Upper lobe of right lung (tissue), 1 donor: ENCODE measurements at regions not wholly inside any gene's neighbourhood (a gene's known extent, or its start where the extent isn't known, plus 50 kb on each side); places are given as distances from the start of the nearest gene placed in this dataset.
A peak's percentile ranks its signal among the peaks of the same experiment; 100 is the strongest.
"Not testable (repeated sequence)": the region's sequence is repeated elsewhere in the genome, so short reads cannot be mapped to it uniquely, and the experiment has no call there.

Source experiments
- ATAC-seq: fragments of 200-7000 bp; cut with Tn5 transposase; one replicate; pipeline ENCODE4 v1.9.1; 2020; ENCODE audit warnings: mild to moderate bottlenecking, moderate library complexity
- DNase-seq: peaks from one replicate; pipeline ENCODE4 v3.0.0-alpha.2; 2020
- H3K27ac ChIP-seq: fragments of 200-600 bp; one replicate; pipeline ENCODE4 v1.8.0; 2022
- H3K27me3 ChIP-seq: fragments of 200-600 bp; one replicate; pipeline ENCODE4 v1.8.0; 2022; ENCODE audit warnings: mild to moderate bottlenecking
- H3K36me3 ChIP-seq: fragments of 200-600 bp; one replicate; pipeline ENCODE4 v1.8.0; 2022
- H3K4me1 ChIP-seq: fragments of 200-600 bp; one replicate; pipeline ENCODE4 v1.8.0; 2022
- H3K4me3 ChIP-seq: fragments of 200-600 bp; one replicate; pipeline ENCODE4 v1.8.0; 2022; ENCODE audit warnings: mild to moderate bottlenecking
- H3K9me3 ChIP-seq: fragments of 200-600 bp; one replicate; pipeline ENCODE4 v1.8.0; 2022
- CTCF ChIP-seq: fragments of 200-600 bp; IDR thresholded peaks from one replicate; pipeline ENCODE4 v1.8.0; 2022; ENCODE audit warnings: antibody characterized with exemption
- intact Hi-C: fragments of 100-400 bp; cut with DNase I; formaldehyde crosslinking; loops from one replicate; pipeline ENCODE4 v1.11.0; 2022
- donor health status: DM: no; HTN: yes; CAD: no; lungs with severe emphysema.

- no peak for ATAC-seq
- Histone ChIP-seq H3K4me3 (no peak overlapping the region), H3K9me3 (no peaks in the 10 kb centered on the region), H3K4me1 (peaks cover 16% of the 10 kb centered on the region), H3K27me3 (peaks cover 15% of the 10 kb centered on the region), H3K27ac (no peak overlapping the region), H3K36me3 (no peaks in the 10 kb centered on the region)
- intact Hi-C loops, result no loop called here
- no peak for TF ChIP-seq CTCF
- DNase-seq, result no peak
These were observed 142.8 kb downstream of the NECTIN1 start for GRCh38 chr11:119586181-119586580.

- Histone ChIP-seq H3K27me3 (peaks cover 15% of the 10 kb centered on the region), H3K4me3 (peak overlapping the region; percentile 47), H3K4me1 (peaks cover 16% of the 10 kb centered on the region), H3K36me3 (no peaks in the 10 kb centered on the region), H3K27ac (no peak overlapping the region), H3K9me3 (no peaks in the 10 kb centered on the region)
- DNase-seq, result no peak
- intact Hi-C loops, result no loop called here
- no peak for TF ChIP-seq CTCF
- ATAC-seq, result peak; percentile 15
These were observed 143.8 kb downstream of the NECTIN1 start for GRCh38 chr11:119585043-119585781.

GRCh38 chr11:119584193-119585042 is 144.6 kb downstream of the NECTIN1 start:
- TF ChIP-seq CTCF, result no peak
- ATAC-seq (peak; percentile 67), DNase-seq (peak; percentile 71)
- Histone ChIP-seq H3K27me3 (peaks cover 15% of the 10 kb centered on the region), H3K4me1 (peaks cover 16% of the 10 kb centered on the region), H3K9me3 (no peaks in the 10 kb centered on the region), H3K4me3 (peak overlapping the region; percentile 47), H3K36me3 (no peaks in the 10 kb centered on the region), H3K27ac (no peak overlapping the region)
- intact Hi-C loops, result no loop called here

GRCh38 chr11:119583585-119583984 is 145.4 kb downstream of the NECTIN1 start:
- DNase-seq, result no peak
- no peak for TF ChIP-seq CTCF
- H3K27me3 ChIP-seq, result peaks cover 15% of the 10 kb centered on the region
- H3K9me3 ChIP-seq, result no peaks in the 10 kb centered on the region
- H3K27ac ChIP-seq, result no peak overlapping the region
- no peak for ATAC-seq
- no peaks in the 10 kb centered on the region for H3K36me3 ChIP-seq
- H3K4me3 ChIP-seq, result no peak overlapping the region
- H3K4me1 ChIP-seq, result peaks cover 16% of the 10 kb centered on the region
- intact Hi-C loops, result no loop called here

GRCh38 chr11:119581396-119581795 is 147.6 kb downstream of the NECTIN1 start:
- peaks cover 16% of the 10 kb centered on the region for H3K4me1 ChIP-seq
- H3K9me3 ChIP-seq, DNase-seq, ATAC-seq, H3K4me3 ChIP-seq, intact Hi-C loops, H3K27ac ChIP-seq, H3K36me3 ChIP-seq: not testable (repeated sequence)
- peaks cover 15% of the 10 kb centered on the region for H3K27me3 ChIP-seq

- no peak overlapping the region for H3K27ac ChIP-seq
- H3K27me3 ChIP-seq, result peaks cover 15% of the 10 kb centered on the region
- ATAC-seq (no peak), DNase-seq (no peak)
- intact Hi-C loops, result no loop called here
- H3K4me3 ChIP-seq, result no peak overlapping the region
- H3K36me3 ChIP-seq, result no peaks in the 10 kb centered on the region
- TF ChIP-seq CTCF, result no peak
- peaks cover 16% of the 10 kb centered on the region for H3K4me1 ChIP-seq
- H3K9me3 ChIP-seq, result no peaks in the 10 kb centered on the region
These were observed 148.2 kb downstream of the NECTIN1 start for GRCh38 chr11:119580751-119581150.
